LNCAP (cell line): ENCODE measurements at regions not wholly inside any gene's neighbourhood (a gene's known extent, or its start where the extent isn't known, plus 50 kb on each side); places are given as distances from the start of the nearest gene placed in this dataset.

ENCODE experiments used
- TF ChIP-seq, protein P1 (sequence below): fragments of 450-650 bp; IDR thresholded peaks from 2 replicates; pipeline ENCODE4 v1.5.1; 2017; ENCODE audit warnings: mild to moderate bottlenecking

DNA sequence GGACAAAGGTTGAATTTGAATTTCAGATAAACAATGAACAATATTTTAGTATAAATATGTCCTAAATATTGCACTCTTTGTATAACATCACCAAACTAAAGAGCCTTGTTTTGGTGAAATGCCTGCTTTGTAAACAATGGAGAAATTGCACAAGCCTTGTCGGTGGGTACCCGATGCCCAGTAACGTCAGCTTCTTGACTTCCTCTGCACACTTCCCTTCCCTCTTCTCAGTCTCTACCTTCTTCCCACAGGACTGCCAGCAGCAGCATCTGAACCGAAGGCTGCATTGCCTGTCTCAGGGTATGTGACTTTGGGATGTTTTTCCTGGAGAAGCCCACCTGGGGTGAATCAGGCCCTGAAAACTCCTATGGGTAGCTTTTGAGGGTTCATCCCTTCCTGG is 113.9 kb downstream of the UTP18 start:
- TF ChIP-seq, protein P1, sequence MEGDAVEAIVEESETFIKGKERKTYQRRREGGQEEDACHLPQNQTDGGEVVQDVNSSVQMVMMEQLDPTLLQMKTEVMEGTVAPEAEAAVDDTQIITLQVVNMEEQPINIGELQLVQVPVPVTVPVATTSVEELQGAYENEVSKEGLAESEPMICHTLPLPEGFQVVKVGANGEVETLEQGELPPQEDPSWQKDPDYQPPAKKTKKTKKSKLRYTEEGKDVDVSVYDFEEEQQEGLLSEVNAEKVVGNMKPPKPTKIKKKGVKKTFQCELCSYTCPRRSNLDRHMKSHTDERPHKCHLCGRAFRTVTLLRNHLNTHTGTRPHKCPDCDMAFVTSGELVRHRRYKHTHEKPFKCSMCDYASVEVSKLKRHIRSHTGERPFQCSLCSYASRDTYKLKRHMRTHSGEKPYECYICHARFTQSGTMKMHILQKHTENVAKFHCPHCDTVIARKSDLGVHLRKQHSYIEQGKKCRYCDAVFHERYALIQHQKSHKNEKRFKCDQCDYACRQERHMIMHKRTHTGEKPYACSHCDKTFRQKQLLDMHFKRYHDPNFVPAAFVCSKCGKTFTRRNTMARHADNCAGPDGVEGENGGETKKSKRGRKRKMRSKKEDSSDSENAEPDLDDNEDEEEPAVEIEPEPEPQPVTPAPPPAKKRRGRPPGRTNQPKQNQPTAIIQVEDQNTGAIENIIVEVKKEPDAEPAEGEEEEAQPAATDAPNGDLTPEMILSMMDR: no peak

DNA sequence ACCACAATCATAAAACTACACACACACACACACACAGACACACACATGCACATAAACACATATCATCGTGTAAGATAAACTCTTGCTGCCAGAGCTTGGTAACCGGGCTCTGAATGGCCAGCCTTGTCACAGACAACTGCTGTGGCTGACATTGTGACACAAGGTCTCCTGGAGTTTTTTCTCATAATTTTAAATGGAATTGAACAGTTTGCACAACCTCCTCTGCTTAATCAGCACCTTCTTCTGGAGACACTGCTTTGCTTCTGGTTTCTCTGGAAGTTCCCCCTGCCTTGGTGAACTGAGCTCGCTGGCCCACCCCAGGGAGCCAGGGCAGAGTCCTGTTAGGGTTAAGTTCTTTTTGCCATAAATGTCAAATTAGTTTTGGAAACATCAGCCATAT is 115.4 kb downstream of the UTP18 start:
- TF ChIP-seq, protein P1: no peak

DNA sequence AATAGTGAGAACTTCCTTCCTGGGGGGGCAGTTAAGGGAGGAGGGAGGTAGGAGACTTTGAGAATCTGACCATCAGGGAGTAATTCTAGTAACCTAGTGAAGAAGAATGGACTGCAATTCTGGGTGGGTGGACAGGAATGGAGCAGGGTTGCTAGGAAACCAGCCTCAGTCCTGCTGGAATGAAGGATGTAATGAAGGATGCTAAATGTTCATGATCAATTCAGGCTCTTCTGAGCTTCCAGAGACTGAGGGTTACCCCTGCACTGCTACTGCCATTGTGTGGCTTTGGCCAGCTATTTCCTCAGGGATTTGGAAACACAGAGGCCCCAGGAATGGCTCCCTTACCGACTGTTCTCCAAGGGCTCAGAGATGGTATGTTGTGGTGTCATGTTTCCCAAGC is 116.4 kb downstream of the UTP18 start:
- TF ChIP-seq, protein P1: no peak

DNA sequence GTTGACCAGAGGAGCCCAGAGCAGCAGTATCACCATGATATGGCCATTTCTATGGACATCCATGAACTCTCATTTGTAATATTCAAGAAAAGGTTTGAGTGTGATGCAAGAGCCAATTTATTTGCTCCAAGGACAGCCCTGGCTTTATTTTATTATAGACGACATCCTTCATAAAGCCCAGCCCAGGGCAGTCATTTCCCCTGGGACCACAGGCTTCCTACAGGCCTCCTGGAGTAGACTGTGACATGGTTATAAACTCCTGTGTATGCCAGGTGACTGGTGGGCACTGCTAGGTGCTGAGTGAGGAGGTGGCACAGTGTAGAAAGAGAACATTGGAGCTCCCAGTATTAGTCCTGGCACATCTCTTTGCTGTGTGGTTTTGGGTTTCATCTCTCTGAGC is 120.9 kb downstream of the UTP18 start:
- TF ChIP-seq, protein P1: no peak

DNA sequence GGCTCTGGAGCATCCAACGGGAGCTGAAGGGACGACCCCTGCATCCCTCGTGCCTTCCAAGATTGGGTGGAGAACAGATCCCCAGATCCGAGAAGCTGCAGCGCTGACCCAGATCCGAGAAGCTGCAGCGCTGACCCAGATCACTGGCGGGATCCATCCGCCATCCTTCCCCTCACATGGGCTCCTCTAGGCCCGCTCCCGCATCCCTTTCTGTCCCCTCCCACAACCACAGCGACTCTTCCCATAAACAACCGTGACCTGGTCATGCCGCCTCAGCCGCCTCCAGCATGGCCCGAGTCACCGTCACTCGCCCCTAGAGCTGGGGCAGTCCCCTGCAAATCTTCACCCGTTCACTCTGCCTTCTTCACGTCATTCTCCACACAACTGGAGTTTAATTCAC is 124.9 kb downstream of the UTP18 start:
- TF ChIP-seq, protein P1: no peak

DNA sequence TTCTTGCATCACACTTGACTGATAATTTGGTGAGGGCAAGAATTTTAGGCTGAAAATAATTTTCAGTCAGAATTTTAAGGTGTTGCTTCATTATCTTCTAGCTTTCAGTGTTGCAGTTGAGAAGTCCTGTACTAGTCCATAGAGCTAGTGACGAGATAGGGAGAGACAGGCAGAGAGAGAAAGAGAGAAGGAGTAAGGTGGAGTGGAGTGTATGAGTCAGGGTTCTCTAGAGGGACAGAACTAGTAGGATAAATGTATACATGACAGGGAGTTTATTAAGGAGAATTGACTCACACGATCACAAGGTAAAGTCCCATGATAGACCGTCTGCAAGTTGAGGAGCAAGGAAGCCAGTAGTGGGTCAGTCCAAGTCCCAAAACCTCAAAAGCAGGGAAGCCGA is 127.2 kb downstream of the UTP18 start:
- TF ChIP-seq, protein P1: no peak

DNA sequence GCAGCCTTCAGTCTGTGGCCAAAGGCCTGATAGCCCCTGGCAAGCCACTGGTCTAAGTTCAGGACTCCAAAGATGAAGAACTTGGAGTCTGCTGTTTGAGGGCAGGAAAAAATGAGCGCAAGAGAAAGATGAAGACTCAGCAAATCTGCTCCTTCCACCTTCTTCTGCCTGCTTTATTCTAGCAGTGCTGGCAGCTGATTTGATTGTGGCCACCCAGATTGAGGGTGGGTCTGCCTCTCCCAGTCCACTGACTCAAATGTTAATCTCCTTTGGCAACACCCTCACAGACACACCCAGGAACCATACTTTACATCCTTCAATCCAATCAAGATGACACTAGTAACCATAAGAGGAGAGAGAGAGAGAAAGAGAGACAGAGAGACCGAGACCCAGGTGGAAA is 127.6 kb downstream of the UTP18 start:
- TF ChIP-seq, protein P1: no peak

DNA sequence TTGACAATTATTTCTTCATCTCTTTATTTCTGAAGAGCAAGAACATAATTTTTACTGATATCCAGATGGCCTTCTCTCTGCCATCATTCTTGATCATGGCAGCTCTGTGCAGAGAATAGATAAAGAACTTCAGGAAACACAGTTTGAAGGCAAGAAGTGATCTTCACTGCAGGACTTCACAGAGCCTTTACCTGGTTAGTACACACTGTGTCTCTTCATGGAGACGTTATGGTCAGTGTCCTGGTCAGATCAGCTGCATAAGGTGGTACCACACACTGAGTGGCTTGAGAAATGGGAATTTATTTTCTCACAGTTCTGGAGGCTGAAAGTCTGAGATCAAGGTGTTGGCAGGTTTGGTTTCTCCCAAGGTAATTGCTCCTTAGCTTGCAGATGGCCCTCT is 129.5 kb downstream of the UTP18 start:
- TF ChIP-seq, protein P1: no peak
